ENCODE measurements at regions not wholly inside any gene's neighbourhood (a gene's known extent, or its start where the extent isn't known, plus 50 kb on each side); places are given as distances from the start of the nearest gene placed in this dataset.
"Not testable (repeated sequence)": the region's sequence is repeated elsewhere in the genome, so short reads cannot be mapped to it uniquely, and the experiment has no call there.

GRCh38 chr13:84702174-84702573 is 819.9 kb upstream of the SLITRK1 start:
- POLR2A ChIA-PET, result no interaction called here
- no peak for DNase-seq (ENCODE audit: extremely low spot score)
- CTCF ChIA-PET, result no interaction called here
- TF ChIP-seq CTCF (IDR thresholded peaks at IDR 0.05; ENCODE audit: control extremely low read depth, extremely low read depth, low read depth, missing control alignments), result no peak

- POLR2A ChIA-PET; DNase-seq (ENCODE audit: extremely low spot score): not testable (repeated sequence)
- CTCF ChIA-PET, result interaction anchor here (1.2 kb wide), 1 partner anchor 19 kb away, joined by 3 read pairs; no protein-coding TSS in a partner anchor
These were observed 815.3 kb upstream of the SLITRK1 start for GRCh38 chr13:84697591-84697990.

GRCh38 chr13:84686973-84687372 is 804.7 kb upstream of the SLITRK1 start:
- CTCF ChIA-PET, result no interaction called here
- DNase-seq (ENCODE audit: extremely low spot score), result no peak
- no peak for TF ChIP-seq CTCF (IDR thresholded peaks at IDR 0.05; ENCODE audit: control extremely low read depth, extremely low read depth, low read depth, missing control alignments)
- POLR2A ChIA-PET, result no interaction called here

- POLR2A ChIA-PET, result no interaction called here
- TF ChIP-seq CTCF (IDR thresholded peaks at IDR 0.05; ENCODE audit: control extremely low read depth, extremely low read depth, low read depth, missing control alignments), result no peak
- CTCF ChIA-PET, result no interaction called here
- DNase-seq (ENCODE audit: extremely low spot score), result no peak
These were observed 804.2 kb upstream of the SLITRK1 start for GRCh38 chr13:84686458-84686857.

- ChIA-PET POLR2A (no interaction called here), CTCF (no interaction called here)
- DNase-seq (ENCODE audit: extremely low spot score), result no peak
- no peak for TF ChIP-seq CTCF (IDR thresholded peaks at IDR 0.05; ENCODE audit: control extremely low read depth, extremely low read depth, low read depth, missing control alignments)
These were observed 802.5 kb upstream of the SLITRK1 start for GRCh38 chr13:84684804-84685203.

- CTCF ChIA-PET, result no interaction called here
- TF ChIP-seq CTCF (IDR thresholded peaks at IDR 0.05; ENCODE audit: control extremely low read depth, extremely low read depth, low read depth, missing control alignments), result no peak
- POLR2A ChIA-PET, result no interaction called here
- DNase-seq (ENCODE audit: extremely low spot score), result no peak
These were observed 801.9 kb upstream of the SLITRK1 start for GRCh38 chr13:84684048-84684662.

- TF ChIP-seq CTCF (IDR thresholded peaks at IDR 0.05; ENCODE audit: control extremely low read depth, extremely low read depth, low read depth, missing control alignments), result no peak
- no peak for DNase-seq (ENCODE audit: extremely low spot score)
- CTCF ChIA-PET, result no interaction called here
- POLR2A ChIA-PET, result no interaction called here
These were observed 801.2 kb upstream of the SLITRK1 start for GRCh38 chr13:84683448-84683847.

Measured in GM10248 (cell line).